ENCODE measurements at regions not wholly inside any gene's neighbourhood (a gene's known extent, or its start where the extent isn't known, plus 50 kb on each side); places are given as distances from the start of the nearest gene placed in this dataset.

GRCh38 chr6:6996124-6996523 is 111.6 kb upstream of the RREB1 start:
- TF ChIP-seq CTCF (IDR thresholded peaks at IDR 0.05 in 8 of 11, conservative IDR thresholded peaks at IDR 0.05 in 3 of 11) (no peak), POLR2A (IDR thresholded peaks at IDR 0.05) (no peak), POLR2AphosphoS5 (IDR thresholded peaks at IDR 0.05) (no peak)
